ENCODE measurements at regions not wholly inside any gene's neighbourhood (a gene's known extent, or its start where the extent isn't known, plus 50 kb on each side); places are given as distances from the start of the nearest gene placed in this dataset.

DNA sequence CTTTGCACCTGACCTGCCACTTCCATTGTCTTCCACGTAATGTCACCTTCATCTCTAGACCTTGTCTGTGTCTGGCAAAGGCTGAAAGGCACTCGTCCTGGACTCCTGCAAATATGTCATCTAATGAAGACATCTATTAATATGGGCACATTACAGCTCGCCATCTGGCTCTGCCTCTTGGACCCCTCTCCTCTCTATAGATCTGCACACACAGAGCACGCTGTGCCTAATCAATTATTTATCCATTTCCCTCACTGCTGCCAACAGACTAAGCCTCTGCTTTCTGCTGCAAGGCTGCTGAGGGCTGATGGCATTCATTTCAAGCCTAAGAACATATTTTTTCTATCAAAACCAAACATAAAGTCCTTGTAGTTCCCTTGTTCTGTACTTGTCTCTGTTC, 573.0 kb downstream of the TUSC7 start:
- Histone ChIP-seq H3K9me3 (replicated peaks in 1 of 2; ENCODE audit: control insufficient read depth in 2 of 2, insufficient read depth in 1 of 2, low read depth in 1 of 2, low read length in 2 of 2) (no peaks in the 10 kb centered on the region), H2AFZ (ENCODE audit: low read length) (no peak overlapping the region), H4K8ac (ENCODE audit: low read depth, low read length) (no peak overlapping the region), H4K91ac (ENCODE audit: low read depth, low read length, poor library complexity) (no peak overlapping the region), H3K36me3 (replicated peaks in 1 of 2; ENCODE audit: control insufficient read depth in 2 of 2, insufficient read depth in 2 of 2, low read length in 2 of 2) (no peaks in the 10 kb centered on the region), H2BK15ac (ENCODE audit: low read length) (no peak overlapping the region), H2BK12ac (ENCODE audit: low read length) (no peak overlapping the region), H2BK5ac (ENCODE audit: low read length) (no peak overlapping the region), H3K27me3 (ENCODE audit: control insufficient read depth in 3 of 3, insufficient read depth in 3 of 3, low read depth in 1 of 3, low read length in 3 of 3) (no peaks in the 10 kb centered on the region), H3K4me3 (ENCODE audit: low read length in 2 of 2) (no peak overlapping the region), H3K27ac (replicated peaks; ENCODE audit: low read length) (no peak overlapping the region), H3K18ac (ENCODE audit: low read length) (no peak overlapping the region), H3K79me1 (ENCODE audit: low read depth, low read length) (no peaks in the 10 kb centered on the region), H3K14ac (ENCODE audit: low read length) (no peak overlapping the region), H3K4me1 (ENCODE audit: control insufficient read depth in 2 of 2, insufficient read depth in 1 of 2, low read depth in 1 of 2, low read length in 2 of 2) (peaks cover 4 to 11% of the 10 kb centered on the region in 2 donors), H2BK120ac (ENCODE audit: low read depth, low read length) (no peak overlapping the region), H3K4ac (ENCODE audit: low read length) (no peak overlapping the region), H3K4me2 (ENCODE audit: insufficient read depth, low read length, poor library complexity, severe bottlenecking) (no peak overlapping the region), H3K9ac (ENCODE audit: low read depth, low read length, poor library complexity) (no peak overlapping the region), H2AK5ac (ENCODE audit: low read depth, low read length) (no peak overlapping the region), H3K23ac (ENCODE audit: low read depth, low read length, poor library complexity) (no peak overlapping the region)
- no peak for DNase-seq (ENCODE audit: low spot score)
- no CpG with 5 or more reads among the region's 4 CpGs for WGBS, 2 donors (ENCODE audit: extremely low coverage in 2 of 2, insufficient read length in 2 of 2, insufficient replicate concordance in 1 of 2)

- Histone ChIP-seq H3K79me1 (ENCODE audit: low read depth, low read length) (no peaks in the 10 kb centered on the region), H2AFZ (ENCODE audit: low read length) (peak overlapping the region; percentile 58), H2BK12ac (ENCODE audit: low read length) (no peak overlapping the region), H3K9ac (ENCODE audit: low read depth, low read length, poor library complexity) (no peak overlapping the region), H2BK120ac (ENCODE audit: low read depth, low read length) (no peak overlapping the region), H3K18ac (ENCODE audit: low read length) (no peak overlapping the region), H3K27me3 (ENCODE audit: control insufficient read depth in 3 of 3, insufficient read depth in 3 of 3, low read depth in 1 of 3, low read length in 3 of 3) (no peaks in the 10 kb centered on the region), H3K36me3 (replicated peaks in 1 of 2; ENCODE audit: control insufficient read depth in 2 of 2, insufficient read depth in 2 of 2, low read length in 2 of 2) (no peaks in the 10 kb centered on the region), H3K4me2 (ENCODE audit: insufficient read depth, low read length, poor library complexity, severe bottlenecking) (no peak overlapping the region), H3K4ac (ENCODE audit: low read length) (no peak overlapping the region), H2BK5ac (ENCODE audit: low read length) (no peak overlapping the region), H3K9me3 (replicated peaks in 1 of 2; ENCODE audit: control insufficient read depth in 2 of 2, insufficient read depth in 1 of 2, low read depth in 1 of 2, low read length in 2 of 2) (no peaks in the 10 kb centered on the region), H3K23ac (ENCODE audit: low read depth, low read length, poor library complexity) (no peak overlapping the region), H3K4me1 (ENCODE audit: control insufficient read depth in 2 of 2, insufficient read depth in 1 of 2, low read depth in 1 of 2, low read length in 2 of 2) (peaks cover 0 to 11% of the 10 kb centered on the region in 2 donors), H3K4me3 (ENCODE audit: low read length in 2 of 2) (no peak overlapping the region), H3K14ac (ENCODE audit: low read length) (no peak overlapping the region), H2AK5ac (ENCODE audit: low read depth, low read length) (no peak overlapping the region), H4K91ac (ENCODE audit: low read depth, low read length, poor library complexity) (no peak overlapping the region), H2BK15ac (ENCODE audit: low read length) (no peak overlapping the region), H4K8ac (ENCODE audit: low read depth, low read length) (no peak overlapping the region), H3K27ac (replicated peaks; ENCODE audit: low read length) (no peak overlapping the region)
- no peak for DNase-seq (ENCODE audit: low spot score)
- no CpG with 5 or more reads among the region's 4 CpGs for whole genome bisulfite sequencing, 2 donors (ENCODE audit: extremely low coverage in 2 of 2, insufficient read length in 2 of 2, insufficient replicate concordance in 1 of 2)
These were observed 576.2 kb downstream of the TUSC7 start for GRCh38 chr3:117285737-117286136.

GRCh38 chr3:117286488-117286887, 576.9 kb downstream of the TUSC7 start:
- Histone ChIP-seq H2BK12ac (ENCODE audit: low read length) (no peak overlapping the region), H2BK120ac (ENCODE audit: low read depth, low read length) (no peak overlapping the region), H3K4me3 (ENCODE audit: low read length in 2 of 2) (no peak overlapping the region), H3K9ac (ENCODE audit: low read depth, low read length, poor library complexity) (no peak overlapping the region), H3K27me3 (ENCODE audit: control insufficient read depth in 3 of 3, insufficient read depth in 3 of 3, low read depth in 1 of 3, low read length in 3 of 3) (no peaks in the 10 kb centered on the region), H4K8ac (ENCODE audit: low read depth, low read length) (no peak overlapping the region), H3K27ac (replicated peaks; ENCODE audit: low read length) (no peak overlapping the region), H3K23ac (ENCODE audit: low read depth, low read length, poor library complexity) (no peak overlapping the region), H3K4me2 (ENCODE audit: insufficient read depth, low read length, poor library complexity, severe bottlenecking) (no peak overlapping the region), H3K4me1 (ENCODE audit: control insufficient read depth in 2 of 2, insufficient read depth in 1 of 2, low read depth in 1 of 2, low read length in 2 of 2) (peaks cover under 1 to 11% of the 10 kb centered on the region in 2 donors), H3K4ac (ENCODE audit: low read length) (no peak overlapping the region), H3K9me3 (replicated peaks in 1 of 2; ENCODE audit: control insufficient read depth in 2 of 2, insufficient read depth in 1 of 2, low read depth in 1 of 2, low read length in 2 of 2) (no peaks in the 10 kb centered on the region), H2BK15ac (ENCODE audit: low read length) (no peak overlapping the region), H2AFZ (ENCODE audit: low read length) (no peak overlapping the region), H4K91ac (ENCODE audit: low read depth, low read length, poor library complexity) (no peak overlapping the region), H3K79me1 (ENCODE audit: low read depth, low read length) (no peaks in the 10 kb centered on the region), H2BK5ac (ENCODE audit: low read length) (no peak overlapping the region), H3K36me3 (replicated peaks in 1 of 2; ENCODE audit: control insufficient read depth in 2 of 2, insufficient read depth in 2 of 2, low read length in 2 of 2) (no peaks in the 10 kb centered on the region), H3K18ac (ENCODE audit: low read length) (no peak overlapping the region), H3K14ac (ENCODE audit: low read length) (no peak overlapping the region), H2AK5ac (ENCODE audit: low read depth, low read length) (no peak overlapping the region)
- no peak for DNase-seq (ENCODE audit: low spot score)

DNA sequence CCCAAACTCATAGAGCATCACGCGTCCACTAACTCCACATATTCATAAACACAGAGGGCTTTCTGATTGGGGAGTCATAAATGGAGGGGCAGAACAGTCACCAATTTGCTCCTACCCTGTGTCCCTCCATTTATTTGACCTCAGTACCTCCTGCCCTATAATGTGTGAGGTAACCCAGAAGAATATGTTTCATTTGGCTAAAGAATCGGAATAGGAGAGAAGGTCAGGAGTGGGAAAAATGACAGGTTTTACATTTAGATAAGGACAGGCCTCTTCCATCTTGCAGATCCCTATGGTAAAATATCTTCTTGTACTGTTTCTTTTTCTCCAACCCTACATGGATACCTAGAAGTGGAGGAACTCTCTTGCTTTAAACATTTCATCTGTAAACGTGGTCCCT, 578.0 kb downstream of the TUSC7 start:
- no peak overlapping the region for H2AK5ac ChIP-seq (ENCODE audit: low read depth, low read length)
- H2BK5ac ChIP-seq (ENCODE audit: low read length): no peak overlapping the region
- H3K23ac ChIP-seq (ENCODE audit: low read depth, low read length, poor library complexity): no peak overlapping the region
- H2BK12ac ChIP-seq (ENCODE audit: low read length): no peak overlapping the region
- H3K18ac ChIP-seq (ENCODE audit: low read length): no peak overlapping the region
- no peak overlapping the region for H3K9ac ChIP-seq (ENCODE audit: low read depth, low read length, poor library complexity)
- H3K4me2 ChIP-seq (ENCODE audit: insufficient read depth, low read length, poor library complexity, severe bottlenecking): no peak overlapping the region
- no peaks in the 10 kb centered on the region for H3K79me1 ChIP-seq (ENCODE audit: low read depth, low read length)
- WGBS, 2 donors (ENCODE audit: extremely low coverage in 2 of 2, insufficient read length in 2 of 2, insufficient replicate concordance in 1 of 2): no CpG with 5 or more reads among the region's 4 CpGs
- H4K8ac ChIP-seq (ENCODE audit: low read depth, low read length): no peak overlapping the region
- H3K27ac ChIP-seq (replicated peaks; ENCODE audit: low read length): no peak overlapping the region
- no peaks in the 10 kb centered on the region for H3K9me3 ChIP-seq (replicated peaks in 1 of 2; ENCODE audit: control insufficient read depth in 2 of 2, insufficient read depth in 1 of 2, low read depth in 1 of 2, low read length in 2 of 2)
- H2BK120ac ChIP-seq (ENCODE audit: low read depth, low read length): no peak overlapping the region
- no peaks in the 10 kb centered on the region for H3K36me3 ChIP-seq (replicated peaks in 1 of 2; ENCODE audit: control insufficient read depth in 2 of 2, insufficient read depth in 2 of 2, low read length in 2 of 2)
- H3K4me3 ChIP-seq (ENCODE audit: low read length in 2 of 2): no peak overlapping the region
- H2BK15ac ChIP-seq (ENCODE audit: low read length): no peak overlapping the region
- H3K14ac ChIP-seq (ENCODE audit: low read length): no peak overlapping the region
- no peak overlapping the region for H3K4ac ChIP-seq (ENCODE audit: low read length)
- H4K91ac ChIP-seq (ENCODE audit: low read depth, low read length, poor library complexity): no peak overlapping the region
- no peak for DNase-seq (ENCODE audit: low spot score)
- H3K27me3 ChIP-seq (ENCODE audit: control insufficient read depth in 3 of 3, insufficient read depth in 3 of 3, low read depth in 1 of 3, low read length in 3 of 3): no peaks in the 10 kb centered on the region
- H3K4me1 ChIP-seq (ENCODE audit: control insufficient read depth in 2 of 2, insufficient read depth in 1 of 2, low read depth in 1 of 2, low read length in 2 of 2): peaks cover 3 to 11% of the 10 kb centered on the region in 2 donors
- no peak overlapping the region for H2AFZ ChIP-seq (ENCODE audit: low read length)

All from neuronal stem cell (in vitro differentiated cells).